Cardiac septum (tissue), 1 donor: ENCODE measurements at regions not wholly inside any gene's neighbourhood (a gene's known extent, or its start where the extent isn't known, plus 50 kb on each side); places are given as distances from the start of the nearest gene placed in this dataset.

Source experiments
- DNase-seq: peaks from one replicate; pipeline ENCODE4 v3.0.0-alpha.2; 2020; ENCODE audit warnings: low spot score
- intact Hi-C: fragments of 100-400 bp; cut with DNase I; formaldehyde crosslinking; loops from one replicate; pipeline ENCODE4 v1.14.0; 2022
- donor health status: DM: no; HTN: no; CAD: no.

DNA sequence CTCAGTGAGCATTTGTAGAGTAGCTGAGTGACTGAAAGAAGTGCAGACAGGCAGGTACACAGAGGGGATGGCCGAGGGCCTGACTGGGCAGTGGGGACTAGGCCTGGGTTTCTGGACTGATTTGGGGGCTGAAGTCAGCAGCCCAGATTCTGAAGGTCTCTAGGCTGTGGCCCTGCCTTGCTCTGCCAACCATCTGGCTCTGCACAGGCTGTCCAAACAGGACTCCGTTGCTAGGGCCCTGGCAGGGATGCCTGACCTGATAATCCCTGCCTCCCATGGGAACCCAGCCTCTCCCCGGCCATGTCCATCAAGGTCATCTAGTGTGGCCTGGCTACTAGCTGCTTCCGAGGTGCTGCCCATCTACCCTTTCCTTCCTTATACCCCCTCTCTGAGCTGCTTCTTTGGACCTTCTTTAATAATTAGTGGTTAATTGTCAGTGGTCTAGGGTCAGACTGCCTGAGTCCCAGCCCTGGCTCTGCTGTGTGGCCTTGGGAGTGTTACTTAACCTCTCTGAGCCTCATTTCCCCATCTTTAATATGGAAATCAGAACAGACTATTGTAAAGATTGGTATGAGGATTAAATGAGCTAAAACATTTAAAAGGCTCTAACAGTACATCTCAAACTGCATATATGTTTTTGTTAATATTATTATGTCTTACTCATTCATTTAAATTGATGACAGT, 137.9 kb downstream of the VEGFA start:
- no peak for DNase-seq

GRCh38 chr6:43907312-43907711, 137.3 kb downstream of the VEGFA start:
- DNase-seq: no peak
- intact Hi-C loops: no loop called here

More for the DNA sequence above, 137.9 kb downstream of the VEGFA start:
- intact Hi-C loops: no loop called here

DNA sequence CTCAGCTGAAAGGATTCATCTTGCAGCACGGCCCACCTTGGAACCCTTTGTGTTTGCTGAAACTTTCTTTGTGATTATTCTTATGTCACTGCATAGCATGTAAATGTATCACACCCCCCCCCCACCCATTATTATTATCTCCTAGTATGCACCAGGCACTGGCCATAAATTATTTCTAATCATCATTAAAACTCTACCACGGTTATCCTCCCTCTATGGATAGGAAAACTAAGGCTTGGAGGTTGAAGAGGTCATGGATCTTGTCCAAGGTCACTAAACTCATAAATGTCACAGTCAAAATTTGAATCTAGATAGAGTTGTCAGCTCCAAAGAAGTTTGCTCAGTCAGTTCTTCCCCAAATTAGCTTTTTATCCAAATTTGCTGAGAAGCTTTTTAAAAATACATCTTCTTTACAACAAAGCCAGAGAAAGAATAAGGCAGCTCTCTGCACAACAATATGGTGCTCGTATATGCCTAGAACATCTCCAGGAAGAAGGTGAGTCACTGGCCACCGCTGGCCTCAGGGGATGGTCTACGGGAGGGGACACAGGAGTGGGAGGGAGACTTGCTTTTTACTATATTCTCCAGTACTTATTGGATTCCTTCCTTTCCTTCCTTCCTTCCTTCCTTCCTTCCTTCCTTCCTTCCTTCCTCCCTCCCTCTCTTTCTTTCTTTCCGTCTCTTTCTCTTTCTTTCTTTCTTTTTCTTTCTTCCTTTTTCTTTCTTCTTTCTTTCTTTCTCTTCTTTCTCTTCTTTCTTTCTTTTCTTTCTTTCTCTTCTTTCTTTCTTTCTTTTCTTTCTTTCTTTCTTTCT, 134.5 kb downstream of the VEGFA start:
- intact Hi-C loops: no loop called here
- no peak for DNase-seq

DNA sequence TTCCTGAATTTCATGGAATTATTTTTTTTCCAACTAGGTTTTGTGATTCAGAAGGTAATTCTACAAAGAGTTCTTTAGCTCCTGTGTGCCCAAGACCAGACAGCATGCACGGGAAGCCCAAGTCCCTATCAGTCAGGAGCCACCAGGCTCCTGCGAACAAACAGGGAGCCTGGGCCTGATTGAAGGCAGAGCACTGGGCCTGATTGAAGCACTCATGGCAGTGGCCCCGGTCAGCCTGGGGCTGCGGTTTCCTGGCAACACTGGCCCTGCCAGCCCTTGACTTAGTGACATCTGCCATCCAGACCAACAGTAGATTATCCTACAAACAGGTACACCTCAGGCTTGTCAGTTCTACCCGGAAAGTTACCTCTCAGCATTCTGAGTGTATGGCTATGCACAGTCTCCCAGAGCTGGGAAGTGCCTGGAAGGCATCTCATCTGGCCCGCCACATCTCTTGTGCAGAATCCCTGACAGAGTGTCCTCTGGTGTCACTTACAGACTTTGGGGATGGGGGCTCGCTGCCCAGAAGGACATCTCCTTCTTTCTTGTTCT, 133.8 kb downstream of the VEGFA start:
- intact Hi-C loops: no loop called here
- no peak for DNase-seq

GRCh38 chr6:43901733-43902230, 131.8 kb downstream of the VEGFA start:
- no peak for DNase-seq
- intact Hi-C loops: no loop called here

- DNase-seq: no peak
- intact Hi-C loops: no loop called here
Observed at GRCh38 chr6:43900916-43901732, 131.1 kb downstream of the VEGFA start.

GRCh38 chr6:43900560-43900915, 130.5 kb downstream of the VEGFA start:
- intact Hi-C loops: no loop called here
- DNase-seq: no peak

DNA sequence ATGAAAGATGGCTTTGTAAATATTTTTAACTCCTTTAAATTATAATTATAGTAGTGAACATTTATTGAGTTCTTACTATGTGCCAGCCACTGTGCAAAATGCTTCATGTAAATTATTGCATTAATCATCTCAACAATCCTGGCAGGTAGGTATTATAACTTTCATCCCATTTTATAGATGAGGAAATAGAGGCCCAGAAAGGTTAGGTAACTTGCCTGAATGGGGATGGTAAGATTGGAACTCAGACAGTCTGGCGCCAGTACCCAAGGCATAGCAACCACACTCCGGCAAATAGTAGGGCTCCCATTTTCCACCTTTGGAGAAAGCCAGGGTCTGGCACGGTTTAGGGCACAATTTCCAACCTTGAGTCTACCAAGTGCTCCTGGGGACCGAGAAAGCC, 129.8 kb downstream of the VEGFA start:
- no peak for DNase-seq
- intact Hi-C loops: no loop called here

DNA sequence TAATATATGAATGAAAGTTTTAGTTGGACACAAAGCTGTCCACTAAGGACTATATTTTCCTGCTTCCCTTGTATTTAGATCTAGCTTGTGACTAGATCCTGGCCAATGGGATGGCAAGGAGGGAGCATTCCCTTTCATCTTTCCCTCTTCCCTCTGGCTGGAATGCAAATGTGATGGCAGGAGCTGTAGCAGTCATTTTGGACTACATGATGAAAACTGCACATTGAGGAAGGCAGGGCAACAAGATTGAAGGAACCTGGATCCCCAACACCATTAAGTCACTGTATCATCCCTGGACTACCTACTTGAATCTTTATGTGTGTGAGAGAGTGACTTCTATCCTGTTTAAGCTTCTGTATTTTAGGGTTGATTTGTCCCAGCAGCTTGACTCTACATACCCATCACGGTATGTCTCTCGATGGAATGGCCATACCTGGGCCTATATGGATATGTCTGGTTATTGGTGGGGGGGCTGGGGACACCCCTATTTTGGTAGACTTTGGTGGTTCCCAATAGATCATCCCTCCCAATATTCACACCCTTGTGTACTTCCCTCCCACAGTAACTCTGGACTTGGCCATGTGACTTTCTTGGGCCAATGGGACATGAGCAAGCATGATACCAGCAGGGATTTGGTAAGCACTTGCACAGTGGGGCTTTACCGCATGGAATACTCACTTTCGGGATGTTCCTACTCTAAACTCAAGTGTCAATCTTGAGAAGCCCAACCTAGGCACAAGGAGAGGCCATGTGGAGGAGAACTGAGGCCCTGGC, 128.5 kb downstream of the VEGFA start:
- DNase-seq: no peak
- intact Hi-C loops: no loop called here

GRCh38 chr6:43897571-43898302, 127.7 kb downstream of the VEGFA start:
- no peak for DNase-seq
- intact Hi-C loops: no loop called here

DNA sequence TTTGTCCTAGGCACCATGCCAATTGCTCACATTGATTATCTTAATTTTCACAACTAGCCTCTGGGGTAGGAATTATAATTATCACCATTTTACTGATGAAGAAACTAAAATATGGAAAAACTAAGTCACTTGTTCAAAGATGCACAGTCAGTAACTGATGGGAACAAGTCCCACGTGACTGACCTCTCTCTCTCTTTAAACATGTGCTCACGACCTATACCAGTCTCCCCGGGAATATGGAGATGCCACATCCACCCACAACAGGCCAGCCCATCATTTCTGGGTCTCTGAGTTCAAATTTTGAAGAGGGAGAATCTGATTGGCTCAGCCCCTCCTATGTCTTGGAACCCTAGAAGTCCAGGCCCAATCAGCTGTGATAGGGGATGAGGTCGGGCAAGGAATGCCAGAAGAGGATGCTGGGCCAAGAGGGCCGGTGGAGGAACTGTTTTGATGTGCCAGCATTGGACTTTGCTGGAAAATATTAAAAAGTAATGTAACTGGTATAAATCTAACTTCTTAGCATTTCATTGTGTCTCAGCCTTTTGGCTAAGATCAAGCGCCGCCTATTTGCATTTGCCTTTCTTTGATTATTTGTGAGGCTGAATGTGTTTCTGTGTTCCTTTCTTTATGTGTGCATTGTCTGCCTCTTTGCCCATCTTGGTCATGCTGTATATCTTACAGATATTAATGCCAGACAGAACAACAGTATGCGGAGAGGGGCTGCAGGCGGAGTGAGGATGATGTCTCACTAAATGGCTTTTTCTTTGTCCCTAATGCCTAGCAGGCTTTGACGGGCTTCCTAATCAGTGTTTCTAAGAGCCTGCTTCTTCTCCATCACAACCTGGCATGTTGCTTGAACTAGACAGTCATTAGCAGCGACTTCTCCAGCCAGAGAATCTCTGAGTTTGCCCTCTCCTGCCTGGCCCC, 126.6 kb downstream of the VEGFA start:
- intact Hi-C loops: no loop called here
- no peak for DNase-seq

GRCh38 chr6:43895656-43896328, 125.8 kb downstream of the VEGFA start:
- intact Hi-C loops: no loop called here
- no peak for DNase-seq

DNA sequence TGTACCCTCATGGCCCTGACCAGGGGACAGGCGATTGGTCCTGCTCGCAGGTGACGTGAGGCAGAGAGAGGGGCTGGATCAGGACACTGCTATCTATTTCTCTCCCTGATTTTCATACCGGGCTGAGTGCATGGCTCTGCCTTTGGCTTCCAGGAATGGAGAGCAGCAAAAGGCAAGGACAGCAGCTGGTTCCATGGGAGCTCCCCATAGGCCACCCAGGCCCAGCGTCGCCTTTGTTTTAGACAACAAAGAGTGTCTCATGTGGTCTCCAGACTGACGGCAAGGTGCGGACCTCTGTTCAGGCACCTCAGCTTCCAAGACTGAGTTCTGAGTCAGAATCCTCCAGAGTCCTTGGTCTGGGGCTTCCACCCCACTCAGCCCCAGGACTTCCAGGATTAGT, 123.1 kb downstream of the VEGFA start:
- no peak for DNase-seq
- intact Hi-C loops: no loop called here

GRCh38 chr6:43891072-43891870, 121.3 kb downstream of the VEGFA start:
- DNase-seq: no peak
- intact Hi-C loops: no loop called here

DNA sequence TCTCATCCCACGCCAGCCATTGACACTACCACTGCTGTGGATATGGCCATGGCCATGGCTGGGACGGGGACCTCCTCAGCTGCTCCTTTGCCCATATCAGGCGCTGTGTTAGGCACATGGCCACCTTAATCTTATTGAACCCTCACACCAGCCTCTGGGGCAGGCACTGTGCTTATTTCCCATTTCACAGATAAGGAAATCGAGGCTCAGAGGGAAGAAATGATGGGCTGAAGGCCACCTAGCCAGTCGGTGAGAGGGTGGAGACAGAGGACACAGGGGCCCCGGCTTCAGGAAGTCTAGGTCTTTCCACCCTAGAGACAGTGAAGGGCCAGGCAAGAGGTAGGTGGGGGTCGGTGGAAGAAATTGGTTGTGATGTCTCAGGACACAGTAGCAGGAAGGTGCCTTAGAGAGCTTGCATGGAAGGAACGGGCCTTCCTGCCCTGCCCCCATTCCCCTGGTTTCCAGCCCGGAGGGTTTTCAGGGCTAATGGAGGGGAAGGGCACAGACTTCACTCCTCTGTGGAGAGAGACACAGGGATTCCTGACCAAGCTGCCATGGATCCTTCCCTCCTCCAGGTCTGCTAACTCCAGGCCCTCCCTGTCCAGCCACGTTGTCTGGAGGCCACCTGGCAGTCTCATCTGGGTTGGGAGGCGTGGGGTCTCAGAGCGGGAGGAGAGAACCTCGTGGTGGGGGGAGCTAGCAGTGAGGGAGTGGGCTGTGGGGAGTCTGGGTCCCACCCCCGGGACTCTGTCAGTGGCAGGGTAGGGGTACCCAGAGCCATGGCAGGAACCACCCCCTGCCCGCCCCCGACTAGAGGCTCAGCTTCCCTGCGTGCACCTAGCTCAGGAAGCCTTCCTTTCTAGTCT, 120.4 kb downstream of the VEGFA start:
- no peak for DNase-seq
- intact Hi-C loops: no loop called here
